Limb (tissue), 2 donors: ENCODE measurements at regions not wholly inside any gene's neighbourhood (a gene's known extent, or its start where the extent isn't known, plus 50 kb on each side); places are given as distances from the start of the nearest gene placed in this dataset.
A peak's percentile ranks its signal among the peaks of the same experiment; 100 is the strongest.
"Not testable (repeated sequence)": the region's sequence is repeated elsewhere in the genome, so short reads cannot be mapped to it uniquely, and the experiment has no call there.

Experiments
- DNase-seq, 2 donors: peaks; one replicate each; pipeline ENCODE4 v3.0.0-alpha.2; 2016; ENCODE audit errors: extremely low spot score in 2 of 2

DNA sequence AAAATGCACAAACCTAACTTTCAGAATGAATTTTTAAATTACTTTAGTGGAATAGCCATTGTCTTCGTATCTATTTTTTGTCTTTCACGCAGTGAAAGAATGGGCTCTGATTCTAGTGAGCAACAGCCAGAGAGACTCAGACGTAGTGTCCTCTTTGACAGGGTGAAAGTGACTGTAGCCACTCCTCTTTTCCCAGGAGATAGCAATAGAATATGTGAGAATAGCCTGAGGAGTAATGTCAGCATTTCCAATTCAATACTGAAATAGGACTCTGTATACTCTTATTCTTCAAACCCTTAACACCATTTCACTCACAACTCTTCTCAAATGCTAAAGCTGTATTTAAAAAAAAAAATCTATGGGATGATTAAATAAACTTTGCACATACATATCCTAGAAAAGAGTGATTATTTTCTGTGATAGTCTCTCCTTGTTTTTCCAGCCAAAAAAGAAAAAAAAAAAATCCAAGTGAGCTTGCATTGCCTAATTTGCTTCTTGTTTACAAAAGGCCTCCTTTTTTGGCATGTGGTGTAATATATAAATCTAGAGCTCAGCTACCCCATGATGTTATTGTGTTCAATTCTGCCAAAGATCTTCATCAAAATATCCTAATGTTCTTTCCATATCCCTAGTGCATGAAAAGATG is 626.1 kb upstream of the SLITRK6 start:
- DNase-seq, result no peak

DNA sequence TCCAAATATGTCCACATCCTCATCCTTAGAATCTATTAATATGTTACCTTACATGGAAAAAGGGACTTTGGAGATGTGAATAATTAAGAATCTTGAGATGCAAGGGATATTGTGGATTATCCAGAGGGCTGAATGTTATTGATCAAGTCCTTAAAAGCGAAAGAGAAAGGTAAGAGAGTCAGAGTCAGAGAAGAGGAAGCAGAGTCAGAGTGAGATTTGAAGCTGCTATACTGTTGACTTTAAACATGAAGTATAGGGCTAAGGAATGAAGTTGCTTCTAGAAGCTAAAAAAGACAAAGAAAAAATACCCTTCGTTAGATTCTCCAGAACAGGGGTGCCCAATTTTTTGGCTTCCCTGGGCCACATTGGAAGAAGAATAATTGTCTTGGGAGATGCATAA is 627.2 kb upstream of the SLITRK6 start:
- DNase-seq, result no peak

DNA sequence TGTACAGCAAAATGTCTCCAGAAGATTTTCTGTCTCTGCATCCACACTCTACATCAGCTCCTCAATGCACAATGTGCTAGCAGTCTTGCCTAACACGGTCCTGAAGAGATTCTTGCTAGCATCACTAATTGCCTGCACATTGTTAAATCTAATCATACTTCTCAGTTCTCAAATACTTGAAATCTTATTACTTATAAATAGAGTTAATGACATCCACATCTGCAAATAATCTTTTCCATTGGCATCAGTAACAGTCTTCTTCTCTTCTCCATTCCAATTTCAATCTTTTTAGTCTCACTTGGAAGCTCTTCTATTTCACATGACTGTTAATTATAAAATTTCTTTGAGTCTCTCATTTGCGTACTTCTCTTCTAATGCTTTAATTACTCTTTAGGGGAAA is 630.5 kb upstream of the SLITRK6 start:
- no peak for DNase-seq

DNA sequence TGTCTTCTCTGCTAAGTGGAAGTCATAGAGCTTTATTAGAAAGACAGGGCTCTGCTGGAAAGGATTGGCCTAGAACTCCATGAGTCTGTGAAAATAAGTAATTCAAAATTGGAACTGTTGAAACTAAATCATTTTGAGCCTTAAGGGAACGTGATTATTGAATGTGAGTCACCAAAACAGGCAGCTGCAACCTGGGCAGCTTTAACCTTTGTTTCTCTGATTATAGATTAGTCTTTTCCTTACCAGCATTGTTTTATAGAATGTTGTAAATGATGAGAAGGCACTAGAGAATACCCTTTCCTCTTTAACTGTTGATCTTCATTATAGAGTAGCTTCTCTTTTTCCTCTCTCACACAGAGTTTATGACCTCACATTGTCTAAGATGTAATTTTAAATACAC is 638.8 kb upstream of the SLITRK6 start:
- no peak for DNase-seq

DNA sequence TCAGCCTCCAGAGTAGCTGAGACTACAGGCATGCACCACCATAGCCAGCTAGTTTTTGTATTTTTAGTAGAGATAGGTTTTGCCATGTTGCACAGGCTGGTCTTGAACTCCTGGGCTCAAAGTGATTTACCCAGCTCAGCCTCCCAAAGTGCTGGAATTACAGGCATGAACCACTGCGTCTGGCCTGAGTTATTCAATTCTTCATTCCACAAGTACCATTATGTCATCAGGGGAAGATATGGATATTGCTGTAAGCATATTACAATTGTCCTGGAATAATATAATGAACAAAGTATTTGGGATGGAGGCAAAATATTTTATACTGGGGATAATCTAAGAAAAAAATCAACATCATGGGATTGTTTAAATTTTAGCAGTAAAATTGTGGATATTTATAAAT is 646.0 kb upstream of the SLITRK6 start:
- DNase-seq, result no peak

DNA sequence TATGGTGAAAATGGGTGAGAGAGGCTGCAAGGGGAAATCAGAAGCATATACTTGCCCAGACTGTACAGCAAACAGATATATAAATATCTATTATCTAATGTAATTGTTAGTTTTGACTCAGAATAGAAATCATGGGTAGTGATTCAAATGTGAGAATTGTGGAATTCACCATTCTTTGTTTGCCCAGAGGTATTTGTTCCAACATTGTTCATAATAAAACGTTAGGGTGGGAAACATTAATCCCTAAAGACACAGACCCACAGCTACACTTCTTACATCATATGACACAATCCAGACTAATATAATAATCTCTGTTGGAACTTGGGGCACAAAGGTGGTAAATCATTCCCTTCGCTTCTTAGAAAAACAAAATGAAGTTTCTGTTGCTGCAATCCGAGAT is 646.5 kb upstream of the SLITRK6 start:
- no peak for DNase-seq

DNA sequence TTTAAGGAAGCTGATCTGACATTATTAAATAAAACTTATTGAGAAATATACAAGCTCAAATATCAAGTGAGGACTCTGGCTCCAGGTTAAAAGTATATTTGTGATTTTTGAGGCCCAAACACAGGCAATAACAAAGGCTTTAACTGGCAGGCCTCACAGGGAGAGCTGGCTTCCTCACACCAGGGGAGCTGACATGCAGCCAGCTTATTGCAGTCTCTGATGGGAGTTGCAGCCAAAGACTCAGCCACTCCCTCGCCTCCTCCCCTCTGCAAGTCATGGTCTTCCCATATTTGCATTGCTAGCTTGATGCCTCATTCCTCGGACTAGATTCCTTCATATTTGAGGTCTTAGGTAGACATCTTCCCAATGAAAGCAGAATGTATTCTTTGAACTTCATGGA is 647.1 kb upstream of the SLITRK6 start:
- DNase-seq, result peak; percentile 20 to 32

DNA sequence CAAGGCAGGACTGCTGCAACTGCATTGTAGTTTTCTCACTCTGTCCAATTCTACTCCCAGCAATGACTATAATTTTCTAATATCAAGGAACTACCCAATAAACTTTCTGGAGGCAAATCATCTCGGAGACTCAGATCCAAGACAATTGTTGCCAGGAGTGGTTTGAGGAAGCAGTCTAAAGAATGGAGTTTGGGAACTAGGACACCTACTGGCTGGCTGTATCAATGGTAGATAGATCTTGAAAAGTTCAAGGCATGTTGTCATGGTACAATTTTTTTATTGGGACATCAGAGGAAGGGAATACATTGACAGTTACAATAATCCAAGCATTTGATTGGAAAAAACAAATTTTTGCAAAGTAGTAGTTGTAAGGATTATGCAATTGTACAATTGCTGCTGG is 648.3 kb upstream of the SLITRK6 start:
- no peak for DNase-seq

DNA sequence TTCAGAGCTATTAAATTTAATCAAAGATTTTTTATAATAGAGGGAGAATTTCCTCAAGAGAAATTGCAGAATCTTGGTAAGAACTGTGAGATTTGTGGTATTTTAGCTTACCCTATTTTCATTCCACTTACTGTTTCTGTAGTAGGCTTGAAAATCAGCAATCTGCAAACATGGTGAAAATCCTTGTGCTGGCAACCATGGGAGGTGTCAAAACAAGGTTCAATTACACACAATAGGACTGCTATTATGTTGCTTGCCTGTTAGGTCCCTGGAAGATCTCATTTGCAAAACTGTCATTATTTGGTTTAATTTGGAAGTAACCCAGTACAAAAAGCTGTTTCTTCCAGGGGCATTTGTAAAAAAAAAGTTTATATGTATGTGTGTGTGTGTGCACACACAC is 662.8 kb upstream of the SLITRK6 start:
- no peak for DNase-seq

DNA sequence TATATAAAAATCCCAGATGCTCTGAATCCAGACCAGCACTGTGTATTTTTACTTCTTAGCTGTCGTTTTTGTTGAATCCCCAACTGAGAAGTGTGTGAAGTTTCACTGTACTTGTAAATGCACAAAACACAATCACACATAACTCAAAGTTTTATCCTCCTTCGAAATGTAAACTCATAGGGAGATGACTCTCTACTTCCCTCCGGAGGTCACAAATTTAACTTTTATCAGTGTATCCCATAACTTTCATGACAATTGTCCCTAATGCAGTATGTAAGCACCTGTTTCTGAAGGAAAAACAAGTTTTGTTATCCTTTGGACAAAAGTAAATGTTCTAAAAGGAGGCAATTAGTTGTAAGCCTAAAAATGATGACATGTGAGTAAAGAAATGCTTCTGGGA is 665.0 kb upstream of the SLITRK6 start:
- DNase-seq, result no peak

DNA sequence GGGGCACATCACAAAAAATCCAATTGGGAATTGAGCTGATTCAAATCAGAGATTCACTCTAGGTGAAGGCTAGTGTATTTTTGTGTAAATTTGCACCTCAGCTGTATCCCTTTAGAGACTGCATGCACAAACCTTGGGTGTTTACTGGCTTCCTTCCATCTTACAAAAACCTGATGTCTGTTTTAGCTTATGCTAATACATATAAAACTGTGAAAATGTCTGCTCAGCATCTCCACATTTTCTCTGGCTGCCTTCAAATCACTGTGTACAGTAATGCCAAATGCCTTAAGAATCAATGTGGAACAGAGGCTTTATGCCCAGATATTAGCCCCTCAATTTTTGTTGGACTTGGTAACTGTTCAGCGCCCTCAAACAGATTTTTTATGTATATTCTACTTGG is 675.8 kb upstream of the SLITRK6 start:
- DNase-seq, result no peak

DNA sequence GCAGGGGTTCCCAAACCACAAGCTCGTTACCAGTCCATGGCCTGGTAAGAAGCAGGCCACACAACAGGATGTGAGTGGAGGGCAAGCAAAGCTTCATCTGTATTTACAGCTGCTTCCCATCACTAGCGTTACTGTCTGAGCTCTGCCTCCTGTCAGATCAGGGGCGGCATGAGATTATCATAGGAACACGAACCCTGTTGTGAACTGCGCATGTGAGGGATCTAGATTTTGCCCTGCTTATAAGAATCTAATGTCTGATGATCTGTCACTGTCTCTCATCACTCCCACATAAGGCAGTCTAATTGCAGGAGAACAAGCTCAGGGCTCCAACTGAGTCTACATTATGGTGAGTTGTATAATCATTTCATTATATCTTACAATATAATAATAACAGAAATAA is 677.4 kb upstream of the SLITRK6 start:
- DNase-seq, result no peak

DNA sequence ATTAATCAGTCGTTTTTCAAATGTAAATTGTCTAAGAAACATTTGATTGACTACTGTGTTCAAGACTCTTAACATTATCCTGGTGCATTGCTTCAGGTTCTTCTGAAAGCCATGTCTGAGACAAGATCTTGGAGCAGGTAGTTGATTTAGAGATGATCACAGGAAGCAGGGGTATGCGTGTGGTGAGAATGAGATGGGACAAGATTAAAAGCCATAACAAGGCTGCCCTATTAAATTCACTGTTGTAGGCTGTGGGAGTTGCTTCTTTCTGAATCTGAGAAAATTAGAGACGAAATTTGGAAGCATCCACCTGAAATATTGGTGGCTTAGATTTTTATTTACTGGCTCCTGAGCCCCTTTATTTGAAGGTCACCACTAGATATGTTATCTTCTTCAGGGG is 687.4 kb upstream of the SLITRK6 start:
- DNase-seq, result no peak

DNA sequence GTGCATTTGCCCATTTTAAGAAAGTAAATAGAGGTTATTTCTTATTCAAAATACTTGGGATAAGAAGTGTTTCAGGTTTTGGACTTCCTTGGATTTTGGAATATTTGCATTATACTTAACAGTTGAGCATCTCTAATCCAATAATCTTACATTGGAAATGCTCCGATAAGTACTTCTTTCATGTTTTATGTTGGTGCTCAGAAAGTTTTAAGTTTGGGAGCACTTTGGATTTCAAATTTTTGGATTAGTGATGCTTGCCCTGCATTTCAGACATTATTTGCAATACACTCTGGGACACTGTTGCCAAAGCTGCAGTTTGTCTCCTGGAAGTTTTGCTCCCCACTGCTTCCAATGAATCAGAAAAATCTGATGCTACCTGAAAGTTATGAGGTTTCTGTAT is 691.9 kb upstream of the SLITRK6 start:
- DNase-seq, result no peak

DNA sequence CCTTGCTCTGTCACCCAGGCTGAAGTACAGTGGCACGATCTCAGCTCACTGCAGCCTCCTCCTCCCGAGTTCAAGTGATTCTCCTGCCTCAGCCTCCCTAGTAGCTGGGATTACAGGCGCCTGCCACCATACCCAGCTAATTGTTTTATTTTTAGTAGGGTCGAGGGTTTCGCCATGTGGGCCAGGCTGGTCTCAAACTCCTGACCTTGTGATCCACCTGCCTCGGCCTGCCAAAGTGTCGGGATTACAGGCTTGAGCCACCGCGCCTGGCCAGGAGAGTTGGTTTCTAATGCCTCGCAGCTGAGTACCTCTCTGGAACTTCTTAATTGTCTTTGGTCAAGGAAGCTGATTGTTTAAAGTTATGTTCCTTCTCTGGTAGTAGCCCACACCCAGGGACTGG is 702.7 kb upstream of the SLITRK6 start:
- DNase-seq, result not testable (repeated sequence)

DNA sequence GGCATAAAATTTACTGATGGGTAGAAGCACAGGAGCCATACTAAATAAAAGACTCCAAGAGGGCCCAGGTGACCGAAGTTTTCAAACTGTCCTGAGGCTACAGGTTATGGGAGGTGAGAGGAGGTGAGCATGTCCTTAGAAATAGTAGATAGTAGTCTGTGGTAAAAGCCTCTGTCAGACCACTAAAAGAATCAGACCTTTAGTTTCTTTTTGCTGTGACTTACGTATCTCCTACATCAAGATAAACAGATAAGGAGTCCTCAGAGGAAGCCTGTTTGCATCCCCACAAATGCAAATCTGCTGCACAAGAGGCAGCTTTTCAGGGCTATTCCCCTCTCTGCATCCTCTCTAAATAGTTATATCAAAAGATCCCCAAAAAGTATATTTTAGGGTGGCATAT is 711.6 kb upstream of the SLITRK6 start:
- DNase-seq, result no peak

DNA sequence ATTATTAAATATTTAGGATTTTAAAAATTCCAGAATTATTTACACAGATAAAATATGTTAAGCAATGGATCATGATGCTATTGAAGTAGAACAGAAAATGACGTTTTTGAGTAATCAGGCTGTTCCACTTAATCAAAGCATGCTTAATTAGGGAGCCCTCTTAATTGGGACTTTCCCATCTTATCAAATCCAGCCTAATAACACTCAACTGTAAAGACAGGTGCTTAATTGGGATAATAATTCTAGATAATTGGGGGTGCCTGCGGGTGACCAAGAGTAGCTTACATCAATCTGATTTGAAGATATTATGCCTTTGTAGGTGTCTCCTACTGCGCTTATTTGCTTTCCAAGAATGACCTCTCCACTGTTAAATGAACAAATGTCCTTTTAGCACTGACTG is 742.2 kb upstream of the SLITRK6 start:
- DNase-seq, result no peak

DNA sequence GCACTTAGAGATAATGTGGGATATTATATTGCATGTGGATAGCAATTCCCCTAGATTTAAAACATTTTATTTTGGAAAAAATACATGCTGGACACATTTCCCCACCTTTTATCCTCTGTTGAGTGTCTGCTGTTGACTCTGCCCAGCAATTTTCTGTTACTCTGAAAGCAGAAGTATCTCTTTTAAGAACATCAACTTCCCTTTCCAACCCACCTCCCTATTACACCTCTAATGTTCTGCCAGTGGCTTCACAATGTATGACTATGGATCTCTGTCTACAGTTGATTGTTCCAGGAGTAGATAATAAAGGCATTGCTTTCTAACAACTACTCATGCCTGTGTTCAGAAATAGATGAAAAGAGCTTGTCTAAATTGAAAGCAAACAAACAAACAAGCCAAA is 754.8 kb upstream of the SLITRK6 start:
- DNase-seq, result no peak

DNA sequence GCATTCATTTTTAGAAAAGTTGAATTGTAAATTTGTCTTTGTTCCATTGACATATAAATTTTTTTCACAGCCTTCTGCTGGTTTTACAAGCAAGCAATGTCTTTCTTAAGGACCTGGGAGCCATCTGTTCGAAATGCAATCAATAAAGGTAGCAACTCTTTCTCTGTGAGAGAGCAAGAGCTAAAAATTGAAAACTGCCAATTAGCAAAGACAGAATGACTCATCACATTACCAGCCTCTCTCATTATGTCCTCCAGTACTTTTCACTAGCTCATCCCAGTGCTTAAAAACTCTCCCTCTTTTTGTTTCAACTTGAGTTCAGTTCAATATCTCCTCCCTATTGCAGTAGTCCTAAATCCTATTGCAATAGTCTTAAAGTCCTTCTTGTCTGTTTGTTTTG is 760.7 kb upstream of the SLITRK6 start:
- no peak for DNase-seq

DNA sequence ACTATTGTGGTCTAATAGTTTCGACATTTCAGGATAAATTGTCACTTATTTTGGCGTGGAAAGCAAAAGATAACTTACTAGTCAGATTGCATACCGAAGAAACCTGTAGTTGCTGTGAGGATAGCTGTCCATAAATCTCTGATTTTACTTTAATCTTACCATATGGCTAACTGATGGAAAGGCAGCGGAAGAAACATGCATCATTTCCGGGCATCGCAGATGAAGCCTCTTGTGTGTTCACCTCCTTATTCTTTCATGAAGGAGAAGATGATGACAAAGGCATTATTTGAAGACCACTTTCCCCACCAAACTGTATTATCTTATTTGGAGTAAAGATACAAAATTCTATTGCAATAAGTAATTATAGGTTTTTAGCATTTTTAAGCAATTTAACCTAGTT is 763.6 kb upstream of the SLITRK6 start:
- no peak for DNase-seq

DNA sequence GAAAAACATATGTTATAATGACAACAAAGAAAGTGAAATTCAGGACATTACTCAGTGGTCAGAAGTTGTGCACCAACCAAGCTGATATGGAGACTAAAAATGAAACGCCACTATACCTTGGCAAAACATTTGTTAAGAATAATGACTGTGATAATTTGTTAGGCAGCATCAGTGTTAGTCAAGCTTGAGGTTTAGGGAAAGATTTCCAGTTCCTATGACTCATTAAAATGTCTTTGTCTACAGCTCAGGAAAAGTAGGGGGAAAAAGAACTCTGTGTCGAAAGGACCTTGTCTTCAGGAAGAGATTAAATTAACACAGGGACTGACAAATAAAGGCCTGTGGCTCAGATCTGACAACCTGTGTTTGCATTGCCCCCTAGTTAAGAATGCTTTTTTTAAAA is 764.1 kb upstream of the SLITRK6 start:
- DNase-seq, result no peak

DNA sequence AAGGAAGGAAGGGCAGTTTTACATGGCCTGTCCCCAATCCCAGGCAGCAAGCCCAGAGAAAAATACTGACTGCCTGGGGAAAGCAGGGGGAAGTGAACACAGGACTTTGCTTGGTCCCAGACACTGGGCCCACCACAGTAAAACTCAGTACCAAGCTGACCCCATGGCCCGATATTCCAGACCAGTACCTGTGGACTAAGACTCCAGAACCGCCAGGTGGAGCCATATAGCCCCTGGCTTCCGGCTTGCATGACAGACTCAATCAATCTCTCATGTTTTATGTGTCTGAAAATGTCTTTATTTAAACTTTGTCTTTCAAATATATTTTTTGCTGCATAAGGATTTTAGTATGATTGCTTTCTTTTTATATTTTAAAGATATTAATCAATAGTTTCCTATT is 767.9 kb upstream of the SLITRK6 start:
- DNase-seq, result no peak

DNA sequence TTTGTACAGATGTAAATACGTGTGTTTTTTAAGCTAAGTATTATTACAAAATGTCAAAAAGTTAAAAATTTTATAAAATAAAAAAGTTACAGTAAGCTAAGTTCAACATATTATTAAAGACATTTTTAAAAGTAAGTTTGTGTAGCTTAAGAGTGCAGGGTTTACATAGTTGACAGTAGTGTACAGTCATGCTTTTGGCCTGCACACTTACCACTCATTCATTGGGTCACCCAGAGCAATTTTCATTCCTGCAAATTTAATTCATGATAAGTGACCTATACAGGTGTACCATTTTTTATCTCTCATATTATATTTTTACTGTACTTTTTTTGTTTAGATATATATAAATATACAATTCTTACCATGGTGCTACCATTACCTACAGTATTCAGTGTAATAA is 769.9 kb upstream of the SLITRK6 start:
- DNase-seq, result no peak

DNA sequence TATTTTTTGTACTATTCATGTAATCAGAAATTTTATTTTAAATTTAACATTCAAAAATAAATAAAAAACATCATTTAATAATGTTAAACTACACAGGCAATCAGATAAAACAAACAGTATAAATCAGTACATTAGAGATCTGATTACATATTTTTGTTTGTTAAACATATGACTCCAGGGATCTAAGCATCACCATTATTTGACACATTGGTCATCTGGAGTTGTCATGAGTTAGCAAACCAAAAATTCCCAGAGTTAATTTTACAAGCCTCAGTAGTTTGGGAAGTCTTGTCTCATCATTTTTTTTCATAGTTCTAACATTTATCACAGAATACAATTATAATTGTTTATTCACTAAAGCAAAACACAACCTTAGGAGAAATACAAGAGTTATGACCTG is 770.8 kb upstream of the SLITRK6 start:
- DNase-seq, result no peak
